Stomach (tissue), 8 donors: ENCODE measurements at regions not wholly inside any gene's neighbourhood (a gene's known extent, or its start where the extent isn't known, plus 50 kb on each side); places are given as distances from the start of the nearest gene placed in this dataset.

Source experiments
- DNase-seq, 2 donors: peaks; one replicate each; pipeline versions ENCODE4 v3.0.0 to v3.0.0-alpha.2; 2013 to 2019
- H3K27ac ChIP-seq, 5 donors: fragments of 200-600 bp in 4 of 5; sonication (generic) in 4 of 5; one replicate each; pipeline ENCODE4 v1.5.1; 2013 to 2019; ENCODE audit warnings: mild to moderate bottlenecking in 1 of 5, moderate library complexity in 1 of 5
- H3K27me3 ChIP-seq, 3 donors: fragments of 200-600 bp; sonication (generic); one replicate each; pipeline ENCODE4 v1.5.1; 2017 to 2019; ENCODE audit warnings: mixed run types in 1 of 3
- H3K36me3 ChIP-seq, 4 donors: fragments of 200-600 bp; sonication (generic); 1 replicate in 3 of 4; 2 replicates in 1 of 4; pipeline ENCODE4 v1.5.1; 2016 to 2019
- H3K4me1 ChIP-seq, 4 donors: fragments of 200-600 bp; sonication (generic); one replicate each; pipeline ENCODE4 v1.5.1; 2016 to 2019
- H3K4me3 ChIP-seq, 4 donors: fragments of 200-600 bp; sonication (generic) in 3 of 4; one replicate each; pipeline ENCODE4 v1.5.1; 2016 to 2019; ENCODE audit warnings: mild to moderate bottlenecking in 1 of 4
- H3K9me3 ChIP-seq, 4 donors: fragments of 200-600 bp; sonication (generic); one replicate each; pipeline ENCODE4 v1.5.1; 2016 to 2019
- EP300 ChIP-seq: sonication (generic); formaldehyde crosslinking; IDR thresholded peaks from one replicate; pipeline ENCODE4 v1.6.1; 2017; ENCODE audit warnings: antibody characterized with exemption
- POLR2A ChIP-seq, 4 donors: fragments of 450-650 bp; IDR thresholded peaks; one replicate each; pipeline ENCODE4 v1.6.1; 2016; ENCODE audit warnings: antibody characterized with exemption in 4 of 4, control low read depth in 2 of 4, mild to moderate bottlenecking in 1 of 4, moderate library complexity in 1 of 4
- POLR2AphosphoS5 ChIP-seq, 3 donors: sonication (generic); formaldehyde crosslinking; IDR thresholded peaks; one replicate each; pipeline ENCODE4 v1.6.1; 2016; ENCODE audit warnings: antibody characterized with exemption in 3 of 3
- WGBS, 5 donors: extraction: QIAGEN DNeasy Blood & Tissue Kit in 3 of 5; methylation state at CpG; one replicate each; pipeline versions ENCODE4 v1.1.5 to v1.1.7; 2013 to 2018; 5-methylcytosine and 5-hydroxymethylcytosine counted together
- intact Hi-C: fragments of 100-400 bp; cut with DNase I; formaldehyde crosslinking; loops from one replicate; pipeline ENCODE4 v1.15.1; 2023; ENCODE audit warnings: low total_unique reads
- TF ChIP-seq, protein P1 (sequence below), 7 experiments: fragments of 450-650 bp in 4 of 7; fragments of 200-600 bp in 3 of 7; sonication (generic) in 3 of 7; IDR thresholded peaks; one replicate each; pipeline ENCODE4 v1.5.1; 2016 to 2019; ENCODE audit warnings: antibody characterized with exemption in 7 of 7, control low read depth in 2 of 7, mild to moderate bottlenecking in 1 of 7
- donor health status: healthy with polysubstance abuse.
- donor health status: Bipolar disorder and iron deficiency.
- donor health status: healthy.

GRCh38 chr1:118264343-118264742, 79.3 kb upstream of the SPAG17 start:
- Histone ChIP-seq H3K27me3 (no peaks in the 10 kb centered on the region), H3K4me1 (no peaks in the 10 kb centered on the region), H3K9me3 (no peaks in the 10 kb centered on the region), H3K27ac (no peak overlapping the region), H3K36me3 (no peaks in the 10 kb centered on the region), H3K4me3 (no peak overlapping the region)
- TF ChIP-seq POLR2A (IDR thresholded peaks at IDR 0.05) (no peak), POLR2AphosphoS5 (IDR thresholded peaks at IDR 0.05) (no peak), EP300 (no peak)
- TF ChIP-seq, protein P1, sequence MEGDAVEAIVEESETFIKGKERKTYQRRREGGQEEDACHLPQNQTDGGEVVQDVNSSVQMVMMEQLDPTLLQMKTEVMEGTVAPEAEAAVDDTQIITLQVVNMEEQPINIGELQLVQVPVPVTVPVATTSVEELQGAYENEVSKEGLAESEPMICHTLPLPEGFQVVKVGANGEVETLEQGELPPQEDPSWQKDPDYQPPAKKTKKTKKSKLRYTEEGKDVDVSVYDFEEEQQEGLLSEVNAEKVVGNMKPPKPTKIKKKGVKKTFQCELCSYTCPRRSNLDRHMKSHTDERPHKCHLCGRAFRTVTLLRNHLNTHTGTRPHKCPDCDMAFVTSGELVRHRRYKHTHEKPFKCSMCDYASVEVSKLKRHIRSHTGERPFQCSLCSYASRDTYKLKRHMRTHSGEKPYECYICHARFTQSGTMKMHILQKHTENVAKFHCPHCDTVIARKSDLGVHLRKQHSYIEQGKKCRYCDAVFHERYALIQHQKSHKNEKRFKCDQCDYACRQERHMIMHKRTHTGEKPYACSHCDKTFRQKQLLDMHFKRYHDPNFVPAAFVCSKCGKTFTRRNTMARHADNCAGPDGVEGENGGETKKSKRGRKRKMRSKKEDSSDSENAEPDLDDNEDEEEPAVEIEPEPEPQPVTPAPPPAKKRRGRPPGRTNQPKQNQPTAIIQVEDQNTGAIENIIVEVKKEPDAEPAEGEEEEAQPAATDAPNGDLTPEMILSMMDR (IDR thresholded peaks at IDR 0.05), result no peak
- DNase-seq, result no peak
- intact Hi-C loops, result no loop called here
- 84 to 91% (median 88%) methylated on average over 3 of the region's 3 CpGs for WGBS, 5 donors

DNA sequence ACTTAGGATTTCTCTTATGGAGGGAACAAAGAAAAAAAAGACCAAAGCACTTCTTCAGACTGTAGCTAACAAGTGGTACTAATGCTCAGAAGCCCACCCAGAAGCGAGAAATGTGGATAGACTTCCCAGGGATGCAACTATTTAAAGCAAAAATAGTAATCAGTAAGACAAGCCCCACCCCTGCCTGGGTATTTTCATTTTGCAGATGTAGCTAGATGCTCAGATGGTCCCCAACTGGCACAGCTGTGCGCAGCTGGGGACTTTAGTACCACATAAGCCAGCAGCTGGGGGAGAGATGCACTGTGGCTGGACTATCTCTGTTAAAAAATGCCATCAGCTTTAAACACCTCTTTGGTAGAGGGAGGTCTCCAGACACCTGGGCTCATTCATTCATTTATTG, 77.8 kb upstream of the SPAG17 start:
- intact Hi-C loops, result no loop called here
- TF ChIP-seq, protein P1 (IDR thresholded peaks at IDR 0.05), result no peak
- TF ChIP-seq POLR2A (IDR thresholded peaks at IDR 0.05) (no peak), EP300 (no peak), POLR2AphosphoS5 (IDR thresholded peaks at IDR 0.05) (no peak)
- no peaks in the 10 kb centered on the region for H3K36me3 ChIP-seq
- DNase-seq, result no peak
- 61 to 88% (median 75%) methylated on average over 2 of the region's 2 CpGs for WGBS, 5 donors
- H3K27ac ChIP-seq, result no peak overlapping the region
- H3K4me3 ChIP-seq, result no peak overlapping the region
- no peaks in the 10 kb centered on the region for H3K4me1 ChIP-seq
- no peaks in the 10 kb centered on the region for H3K9me3 ChIP-seq
- H3K27me3 ChIP-seq, result no peaks in the 10 kb centered on the region

GRCh38 chr1:118258975-118259374, 73.9 kb upstream of the SPAG17 start:
- no peak overlapping the region for H3K4me3 ChIP-seq
- WGBS, 5 donors, result 71 to 85% (median 82%) methylated on average over 8 of the region's 8 CpGs
- H3K4me1 ChIP-seq, result no peaks in the 10 kb centered on the region
- H3K27ac ChIP-seq, result no peak overlapping the region
- DNase-seq, result no peak
- no peaks in the 10 kb centered on the region for H3K9me3 ChIP-seq
- no peaks in the 10 kb centered on the region for H3K36me3 ChIP-seq
- TF ChIP-seq POLR2A (IDR thresholded peaks at IDR 0.05) (no peak), POLR2AphosphoS5 (IDR thresholded peaks at IDR 0.05) (no peak), EP300 (no peak)
- intact Hi-C loops, result no loop called here
- H3K27me3 ChIP-seq, result no peaks in the 10 kb centered on the region

DNA sequence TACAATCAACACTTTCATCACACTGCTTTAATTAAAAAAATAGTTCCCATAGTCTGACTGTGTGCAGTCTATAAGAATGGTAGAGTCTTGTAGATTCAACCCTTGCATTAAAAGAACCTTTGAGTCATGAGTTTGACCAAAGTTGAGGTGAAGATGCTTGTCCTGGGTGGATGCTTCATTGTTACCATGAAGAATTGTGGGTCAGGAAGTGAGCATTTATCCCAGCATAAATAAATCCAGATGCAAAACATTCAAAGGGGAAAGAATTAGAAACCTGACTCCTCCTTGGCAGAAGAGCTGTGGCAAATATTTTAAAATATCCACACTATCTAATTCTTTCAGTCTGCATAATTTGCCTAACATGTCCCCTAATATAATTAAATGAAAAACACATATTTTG, 72.9 kb upstream of the SPAG17 start:
- Histone ChIP-seq H3K4me3 (no peak overlapping the region), H3K4me1 (no peaks in the 10 kb centered on the region), H3K27ac (no peak overlapping the region), H3K9me3 (no peaks in the 10 kb centered on the region), H3K27me3 (no peaks in the 10 kb centered on the region), H3K36me3 (no peaks in the 10 kb centered on the region)
- intact Hi-C loops, result no loop called here
- no peak for TF ChIP-seq POLR2AphosphoS5 (IDR thresholded peaks at IDR 0.05)
- no peak for TF ChIP-seq EP300
- TF ChIP-seq POLR2A (IDR thresholded peaks at IDR 0.05), result no peak
- TF ChIP-seq, protein P1 (IDR thresholded peaks at IDR 0.05), result no peak
- no peak for DNase-seq

GRCh38 chr1:118254491-118255425, 69.7 kb upstream of the SPAG17 start:
- Histone ChIP-seq H3K4me1 (no peaks in the 10 kb centered on the region), H3K27me3 (no peaks in the 10 kb centered on the region), H3K9me3 (no peaks in the 10 kb centered on the region), H3K36me3 (no peaks in the 10 kb centered on the region), H3K4me3 (no peak overlapping the region), H3K27ac (no peak overlapping the region)
- no peak for DNase-seq
- TF ChIP-seq EP300 (no peak), POLR2AphosphoS5 (IDR thresholded peaks at IDR 0.05) (no peak), POLR2A (IDR thresholded peaks at IDR 0.05) (no peak)
- TF ChIP-seq, protein P1 (IDR thresholded peaks at IDR 0.05), result no peak
- WGBS, 5 donors, result 80 to 89% (median 87%) methylated on average over 4 of the region's 4 CpGs
- intact Hi-C loops, result no loop called here
